GM12875 (cell line): ENCODE measurements at regions not wholly inside any gene's neighbourhood (a gene's known extent, or its start where the extent isn't known, plus 50 kb on each side); places are given as distances from the start of the nearest gene placed in this dataset.

ENCODE experiments used
- H3K4me3 ChIP-seq: one replicate; pipeline ENCODE4 v1.5.1; 2011; ENCODE audit warnings: low read depth, low read length, control low read depth
- CTCF ChIP-seq: IDR thresholded peaks from 2 replicates; pipeline ENCODE4 v1.5.1; 2011; ENCODE audit warnings: low read depth, mild to moderate bottlenecking, control low read depth, inconsistent platforms, low read length, moderate library complexity, borderline replicate concordance; ENCODE audit not compliant: insufficient read depth

DNA sequence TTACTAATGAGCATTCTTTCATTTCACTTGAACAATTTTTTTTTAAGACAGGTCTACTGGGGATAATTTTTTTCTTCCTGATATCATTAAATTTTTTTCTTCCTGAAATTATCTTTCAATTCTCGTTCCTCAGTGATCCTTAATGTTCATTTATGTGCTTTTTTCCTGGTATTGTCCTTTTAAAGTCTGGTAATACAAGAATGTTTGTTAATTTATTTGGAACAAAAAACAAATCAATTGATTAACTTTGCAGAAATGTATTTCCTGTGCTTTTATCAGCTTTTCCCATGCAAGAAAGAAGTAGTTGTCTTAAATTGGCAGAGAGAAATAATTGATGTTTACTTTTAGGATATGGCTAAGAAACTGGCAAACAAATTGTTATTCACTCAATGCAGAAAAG lies 945.4 kb upstream of the MIR17HG start:
- H3K4me3 ChIP-seq: no peak overlapping the region
- no peak for TF ChIP-seq CTCF

DNA sequence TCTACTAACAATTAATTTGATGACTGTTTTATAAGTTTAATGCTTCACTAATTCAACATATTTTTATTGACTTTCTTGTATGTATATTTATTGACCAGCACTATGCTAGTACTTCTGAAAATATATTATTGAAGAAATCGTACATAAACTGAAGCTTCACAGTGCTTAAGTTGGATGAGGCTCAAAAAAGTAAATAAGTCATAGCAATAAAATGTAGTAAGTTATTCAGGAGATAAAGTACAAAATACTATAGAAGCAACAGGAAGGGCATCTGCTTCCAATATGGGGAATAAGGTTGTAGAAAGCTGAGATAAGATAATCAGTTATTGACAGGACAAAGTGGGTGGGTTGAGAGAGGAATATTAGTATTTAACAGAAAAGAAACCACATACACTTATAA lies 944.9 kb upstream of the MIR17HG start:
- no peak for TF ChIP-seq CTCF
- H3K4me3 ChIP-seq: no peak overlapping the region

GRCh38 chr13:90403330-90404082 lies 944.0 kb upstream of the MIR17HG start:
- TF ChIP-seq CTCF: no peak
- H3K4me3 ChIP-seq: no peak overlapping the region

DNA sequence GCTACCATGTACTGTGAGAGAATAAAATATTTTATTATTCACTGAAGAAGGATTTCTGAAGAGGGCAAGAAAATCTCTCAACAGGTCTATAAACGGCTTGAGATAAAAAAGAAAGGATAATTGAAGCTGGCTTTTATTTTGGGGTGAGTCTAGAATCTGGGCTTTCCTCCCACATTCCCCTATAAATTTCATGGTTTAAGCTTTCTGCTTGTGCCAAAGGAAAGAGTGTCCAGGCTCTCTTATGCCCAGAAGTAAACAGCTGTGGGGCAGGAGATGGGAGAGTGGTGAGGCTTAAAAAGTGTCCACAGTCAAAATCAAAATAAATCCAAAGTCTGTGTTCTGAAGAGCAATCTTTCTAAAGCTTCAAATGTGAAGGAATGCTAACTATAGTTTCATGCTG lies 942.2 kb upstream of the MIR17HG start:
- no peak for TF ChIP-seq CTCF
- H3K4me3 ChIP-seq: no peak overlapping the region

DNA sequence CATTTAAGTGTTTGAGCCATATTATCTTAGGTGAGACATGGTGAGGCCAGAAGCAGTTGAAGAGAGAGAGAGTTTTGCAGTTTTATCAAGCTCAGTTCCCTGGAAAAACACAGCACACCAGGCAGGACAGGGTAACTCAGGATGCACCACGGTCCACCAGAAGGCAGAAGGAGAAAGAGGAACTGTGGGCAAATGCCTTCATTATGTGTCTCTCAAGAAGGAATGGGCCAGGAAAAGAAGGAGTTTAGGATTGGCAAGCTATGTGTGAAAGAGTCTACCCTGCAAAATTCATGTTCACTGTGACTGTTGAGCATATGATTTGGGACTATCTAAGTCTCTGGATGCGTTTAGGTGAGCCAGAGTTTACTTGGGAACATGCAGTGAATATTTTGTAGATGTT lies 934.5 kb upstream of the MIR17HG start:
- no peak for TF ChIP-seq CTCF
- H3K4me3 ChIP-seq: no peak overlapping the region

GRCh38 chr13:90413548-90413947 lies 933.9 kb upstream of the MIR17HG start:
- TF ChIP-seq CTCF: no peak

More at GRCh38 chr13:90413548-90413947, 933.9 kb upstream of the MIR17HG start:
- H3K4me3 ChIP-seq: no peak overlapping the region
